ENCODE measurements at regions not wholly inside any gene's neighbourhood (a gene's known extent, or its start where the extent isn't known, plus 50 kb on each side); places are given as distances from the start of the nearest gene placed in this dataset.

GRCh38 chrX:39164212-39164611 lies 363.0 kb downstream of the MID1IP1 start:
- DNase-seq (ENCODE audit: low read depth in 1 of 2, low spot score in 2 of 2) = no peak
- Histone ChIP-seq H3K27ac (no peak overlapping the region), H3K9me3 (replicated peaks) (no peaks in the 10 kb centered on the region), H3K4me3 (no peak overlapping the region), H3K4me1 (replicated peaks) (peaks cover 10% of the 10 kb centered on the region), H3K36me3 (no peaks in the 10 kb centered on the region), H3K27me3 (replicated peaks) (no peaks in the 10 kb centered on the region)

- Histone ChIP-seq H3K27ac (no peak overlapping the region), H3K36me3 (no peaks in the 10 kb centered on the region), H3K4me1 (replicated peaks) (peaks cover under 1% of the 10 kb centered on the region), H3K27me3 (replicated peaks) (no peaks in the 10 kb centered on the region), H3K4me3 (no peak overlapping the region), H3K9me3 (replicated peaks) (no peaks in the 10 kb centered on the region)
- DNase-seq (ENCODE audit: low read depth in 1 of 2, low spot score in 2 of 2) = no peak
Observed at GRCh38 chrX:39165185-39165584, 363.9 kb downstream of the MID1IP1 start.

GRCh38 chrX:39165773-39166172 lies 364.5 kb downstream of the MID1IP1 start:
- Histone ChIP-seq H3K4me1 (replicated peaks) (no peaks in the 10 kb centered on the region), H3K27me3 (replicated peaks) (no peaks in the 10 kb centered on the region), H3K9me3 (replicated peaks) (no peaks in the 10 kb centered on the region), H3K4me3 (no peak overlapping the region), H3K27ac (no peak overlapping the region), H3K36me3 (no peaks in the 10 kb centered on the region)
- DNase-seq (ENCODE audit: low read depth in 1 of 2, low spot score in 2 of 2) = no peak

- no peaks in the 10 kb centered on the region for H3K9me3 ChIP-seq (replicated peaks)
- no peaks in the 10 kb centered on the region for H3K4me1 ChIP-seq (replicated peaks)
- no peak overlapping the region for H3K4me3 ChIP-seq
- no peak overlapping the region for H3K27ac ChIP-seq
- no peaks in the 10 kb centered on the region for H3K36me3 ChIP-seq
- no peaks in the 10 kb centered on the region for H3K27me3 ChIP-seq (replicated peaks)
- DNase-seq (ENCODE audit: low read depth in 1 of 2, low spot score in 2 of 2) = no peak
Observed at GRCh38 chrX:39167791-39168190, 366.5 kb downstream of the MID1IP1 start.

- Histone ChIP-seq H3K27ac (no peak overlapping the region), H3K27me3 (replicated peaks) (no peaks in the 10 kb centered on the region), H3K4me1 (replicated peaks) (no peaks in the 10 kb centered on the region), H3K36me3 (no peaks in the 10 kb centered on the region), H3K9me3 (replicated peaks) (no peaks in the 10 kb centered on the region), H3K4me3 (no peak overlapping the region)
- no peak for DNase-seq (ENCODE audit: low read depth in 1 of 2, low spot score in 2 of 2)
Observed at GRCh38 chrX:39168609-39169008, 367.4 kb downstream of the MID1IP1 start.

GRCh38 chrX:39169976-39170375 lies 368.7 kb downstream of the MID1IP1 start:
- Histone ChIP-seq H3K4me3 (no peak overlapping the region), H3K27me3 (replicated peaks) (no peaks in the 10 kb centered on the region), H3K27ac (no peak overlapping the region), H3K9me3 (replicated peaks) (no peaks in the 10 kb centered on the region), H3K36me3 (no peaks in the 10 kb centered on the region), H3K4me1 (replicated peaks) (no peaks in the 10 kb centered on the region)
- DNase-seq (ENCODE audit: low read depth in 1 of 2, low spot score in 2 of 2) = no peak

GRCh38 chrX:39170464-39170863 lies 369.2 kb downstream of the MID1IP1 start:
- H3K27ac ChIP-seq = no peak overlapping the region
- H3K27me3 ChIP-seq (replicated peaks) = no peaks in the 10 kb centered on the region

GRCh38 chrX:39171686-39172085 lies 370.4 kb downstream of the MID1IP1 start:
- H3K27ac ChIP-seq = no peak overlapping the region
- H3K4me3 ChIP-seq = no peak overlapping the region
- DNase-seq (ENCODE audit: low read depth in 1 of 2, low spot score in 2 of 2) = no peak
- H3K27me3 ChIP-seq (replicated peaks) = no peaks in the 10 kb centered on the region
- H3K4me1 ChIP-seq (replicated peaks) = no peaks in the 10 kb centered on the region
- H3K9me3 ChIP-seq (replicated peaks) = no peaks in the 10 kb centered on the region
- H3K36me3 ChIP-seq = no peaks in the 10 kb centered on the region

More at GRCh38 chrX:39170464-39170863, 369.2 kb downstream of the MID1IP1 start:
- H3K36me3 ChIP-seq = no peaks in the 10 kb centered on the region
- H3K9me3 ChIP-seq (replicated peaks) = no peaks in the 10 kb centered on the region
- H3K4me1 ChIP-seq (replicated peaks) = no peaks in the 10 kb centered on the region
- H3K4me3 ChIP-seq = no peak overlapping the region
- no peak for DNase-seq (ENCODE audit: low read depth in 1 of 2, low spot score in 2 of 2)

GRCh38 chrX:39174241-39174771 lies 373.0 kb downstream of the MID1IP1 start:
- no peak overlapping the region for H3K27ac ChIP-seq
- no peak overlapping the region for H3K4me3 ChIP-seq
- no peaks in the 10 kb centered on the region for H3K4me1 ChIP-seq (replicated peaks)
- no peaks in the 10 kb centered on the region for H3K36me3 ChIP-seq
- H3K27me3 ChIP-seq (replicated peaks) = no peaks in the 10 kb centered on the region
- no peak for DNase-seq (ENCODE audit: low read depth in 1 of 2, low spot score in 2 of 2)
- no peaks in the 10 kb centered on the region for H3K9me3 ChIP-seq (replicated peaks)

- no peaks in the 10 kb centered on the region for H3K27me3 ChIP-seq (replicated peaks)
- no peaks in the 10 kb centered on the region for H3K9me3 ChIP-seq (replicated peaks)
- H3K36me3 ChIP-seq = no peaks in the 10 kb centered on the region
- no peak overlapping the region for H3K27ac ChIP-seq
- no peak for DNase-seq (ENCODE audit: low read depth in 1 of 2, low spot score in 2 of 2)
- H3K4me3 ChIP-seq = no peak overlapping the region
- no peaks in the 10 kb centered on the region for H3K4me1 ChIP-seq (replicated peaks)
Observed at GRCh38 chrX:39174772-39175417, 373.6 kb downstream of the MID1IP1 start.

- H3K4me1 ChIP-seq (replicated peaks) = no peaks in the 10 kb centered on the region
- H3K9me3 ChIP-seq (replicated peaks) = no peaks in the 10 kb centered on the region
- H3K36me3 ChIP-seq = no peaks in the 10 kb centered on the region
- no peak overlapping the region for H3K27ac ChIP-seq
- H3K4me3 ChIP-seq = no peak overlapping the region
- no peaks in the 10 kb centered on the region for H3K27me3 ChIP-seq (replicated peaks)
- DNase-seq (ENCODE audit: low read depth in 1 of 2, low spot score in 2 of 2) = no peak
Observed at GRCh38 chrX:39175418-39176057, 374.3 kb downstream of the MID1IP1 start.

GRCh38 chrX:39176105-39176504 lies 374.8 kb downstream of the MID1IP1 start:
- Histone ChIP-seq H3K36me3 (no peaks in the 10 kb centered on the region), H3K4me3 (no peak overlapping the region), H3K27me3 (replicated peaks) (no peaks in the 10 kb centered on the region), H3K9me3 (replicated peaks) (no peaks in the 10 kb centered on the region), H3K27ac (no peak overlapping the region), H3K4me1 (replicated peaks) (no peaks in the 10 kb centered on the region)
- no peak for DNase-seq (ENCODE audit: low read depth in 1 of 2, low spot score in 2 of 2)

GRCh38 chrX:39189431-39189830 lies 388.2 kb downstream of the MID1IP1 start:
- no peak overlapping the region for H3K27ac ChIP-seq
- H3K4me1 ChIP-seq (replicated peaks) = no peaks in the 10 kb centered on the region
- H3K36me3 ChIP-seq = no peaks in the 10 kb centered on the region
- H3K27me3 ChIP-seq (replicated peaks) = no peaks in the 10 kb centered on the region
- DNase-seq (ENCODE audit: low read depth in 1 of 2, low spot score in 2 of 2) = no peak
- no peak overlapping the region for H3K4me3 ChIP-seq
- H3K9me3 ChIP-seq (replicated peaks) = no peaks in the 10 kb centered on the region

GRCh38 chrX:39194673-39195072 lies 393.4 kb downstream of the MID1IP1 start:
- no peak overlapping the region for H3K4me3 ChIP-seq
- no peaks in the 10 kb centered on the region for H3K27me3 ChIP-seq (replicated peaks)
- peaks cover 11% of the 10 kb centered on the region for H3K4me1 ChIP-seq (replicated peaks)
- no peaks in the 10 kb centered on the region for H3K36me3 ChIP-seq
- H3K9me3 ChIP-seq (replicated peaks) = no peaks in the 10 kb centered on the region
- DNase-seq (ENCODE audit: low read depth in 1 of 2, low spot score in 2 of 2) = no peak
- H3K27ac ChIP-seq = no peak overlapping the region

Measured in SJSA1 (cell line).